H1 (cell line): ENCODE measurements at regions not wholly inside any gene's neighbourhood (a gene's known extent, or its start where the extent isn't known, plus 50 kb on each side); places are given as distances from the start of the nearest gene placed in this dataset.

Experiments
- ATF3 ChIP-seq: IDR thresholded peaks from 2 replicates; pipeline ENCODE4 v1.6.1; 2011; ENCODE audit warnings: low read depth, mild to moderate bottlenecking, low read length; ENCODE audit not compliant: insufficient read depth
- BACH1 ChIP-seq: IDR thresholded peaks from 2 replicates; pipeline ENCODE4 v1.6.1; 2012; ENCODE audit warnings: low read length, improper control_type of control experiment
- PHF8 ChIP-seq: fragments of 200-600 bp; sonication (generic); conservative IDR thresholded peaks from 2 replicates; pipeline ENCODE4 v1.7.1; 2012; ENCODE audit warnings: low read depth, mild to moderate bottlenecking, inconsistent platforms, low read length, moderate library complexity
- POU5F1 ChIP-seq: IDR thresholded peaks from 2 replicates; pipeline ENCODE4 v1.6.1; 2011; ENCODE audit warnings: low read depth, mild to moderate bottlenecking, low read length, moderate library complexity
- TAF7 ChIP-seq: optimal IDR thresholded peaks from 2 replicates; pipeline ENCODE3; 2011; ENCODE audit warnings: low read depth, mild to moderate bottlenecking, inconsistent platforms, low read length, moderate library complexity, borderline replicate concordance
- TEAD4 ChIP-seq: IDR thresholded peaks from 2 replicates; pipeline ENCODE4 v1.6.1; 2012; ENCODE audit warnings: low read depth, low read length, inconsistent platforms, mixed read lengths

- TF ChIP-seq POU5F1 (0 out of 2 replicates have a peak, but pooled peaks have one; percentile 35), TAF7 (no peak), BACH1 (no peak), TEAD4 (peak; percentile 35; the same call in 1 of the 2 replicates), PHF8 (no peak), ATF3 (no peak)
Observed at GRCh38 chr13:33723772-33724435, 94.0 kb upstream of the RFC3 start (continued).
